NOMO-1 treated with DMSO at 0.1 percent for 48 hours (cell line): ENCODE measurements at regions not wholly inside any gene's neighbourhood (a gene's known extent, or its start where the extent isn't known, plus 50 kb on each side); places are given as distances from the start of the nearest gene placed in this dataset.
A peak's percentile ranks its signal among the peaks of the same experiment; 100 is the strongest.

Experiments used
- DNase-seq: peaks from one replicate; lab custom pipeline; 2025; ENCODE audit not compliant: unreplicated experiment; lab: John Stamatoyannopoulos, UW

GRCh38 chr5:144882739-144883283 is 712.1 kb downstream of the KCTD16 start:
- DNase-seq, result no peak

DNA sequence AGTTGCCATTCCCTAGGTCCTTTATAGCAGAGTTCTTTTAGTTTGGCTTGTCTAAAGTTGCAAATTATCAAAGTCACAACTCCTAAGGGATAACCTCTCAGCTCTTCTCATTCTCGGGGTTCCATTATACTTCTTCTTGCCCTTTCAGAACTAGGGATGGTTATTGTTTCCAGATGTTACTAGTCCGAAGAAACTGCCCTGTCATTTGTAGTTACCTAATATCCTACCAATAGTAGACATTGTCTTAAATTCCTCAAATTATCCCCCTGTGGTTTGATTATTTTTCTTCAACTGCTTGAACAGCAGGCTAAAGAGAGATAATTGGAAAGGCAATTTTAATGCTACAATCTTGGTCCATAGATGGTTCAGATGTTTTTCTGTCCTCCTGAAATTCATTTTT is 709.8 kb downstream of the KCTD16 start:
- no peak for DNase-seq

- DNase-seq, result no peak
Measured at GRCh38 chr5:144876990-144877389, 706.3 kb downstream of the KCTD16 start.

DNA sequence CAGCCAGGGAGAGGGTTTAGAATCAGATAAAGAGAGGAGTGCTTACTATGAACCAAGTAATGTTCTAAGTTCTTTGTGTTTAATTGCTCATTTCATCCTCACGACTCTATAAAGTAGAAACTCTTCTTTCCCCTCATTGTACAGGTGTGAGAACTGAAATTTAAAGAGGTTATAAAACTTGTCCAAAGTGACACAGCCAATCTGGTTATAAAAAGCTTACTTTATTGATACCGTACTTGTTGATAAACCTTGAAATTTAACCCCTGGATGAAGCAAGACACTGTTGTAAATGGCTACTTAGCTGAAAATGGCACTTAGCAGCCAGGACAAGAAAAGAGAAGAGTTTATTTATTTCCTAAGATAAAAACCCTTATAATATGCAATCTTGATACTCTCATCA is 702.4 kb downstream of the KCTD16 start:
- DNase-seq, result no peak

- DNase-seq, result no peak
Measured at GRCh38 chr5:144864118-144864517, 693.4 kb downstream of the KCTD16 start.

DNA sequence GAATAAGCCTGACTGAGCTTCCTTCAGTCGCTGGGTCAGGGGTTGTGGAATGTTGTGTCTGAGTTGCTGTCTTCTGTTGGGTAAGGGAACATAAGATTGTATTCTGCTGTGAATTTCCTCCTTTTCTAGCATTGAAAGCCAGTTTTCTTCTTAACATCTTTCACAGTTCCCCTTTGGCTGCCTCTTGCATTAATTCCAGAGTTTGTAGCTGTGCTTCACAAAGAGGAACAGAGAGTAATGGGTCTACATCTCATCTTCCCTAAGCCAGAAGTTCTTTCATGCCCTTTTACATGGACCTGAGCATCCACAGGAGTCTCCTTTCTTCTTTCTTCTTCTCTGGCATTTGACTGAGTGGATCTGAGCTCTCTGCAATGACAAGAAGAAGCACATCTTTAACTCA is 686.8 kb downstream of the KCTD16 start:
- DNase-seq, result peak; percentile 4

- no peak for DNase-seq
Measured at GRCh38 chr5:144844086-144844485, 673.4 kb downstream of the KCTD16 start.

- no peak for DNase-seq
Measured at GRCh38 chr5:144832416-144832815, 661.7 kb downstream of the KCTD16 start.

GRCh38 chr5:144831650-144832049 is 661.0 kb downstream of the KCTD16 start:
- DNase-seq, result no peak

DNA sequence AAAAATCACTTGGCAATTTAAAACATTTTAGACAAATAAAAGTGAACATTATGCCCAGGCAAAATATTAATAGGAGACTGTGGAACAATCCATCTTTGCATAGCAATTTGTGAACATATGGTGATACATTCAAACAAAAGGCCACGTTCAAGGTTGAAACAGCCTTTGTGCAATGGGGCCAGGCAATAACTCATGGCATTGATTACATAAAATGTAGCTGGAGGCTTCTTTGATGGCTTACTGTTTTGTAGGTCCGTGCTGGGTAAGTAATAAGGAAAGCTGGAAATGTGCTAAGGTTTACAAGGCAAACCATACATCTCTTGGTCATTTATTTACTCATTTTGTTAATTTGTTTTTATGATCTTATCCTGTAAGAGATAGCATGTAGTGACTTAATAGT is 651.8 kb downstream of the KCTD16 start:
- no peak for DNase-seq

- DNase-seq, result no peak
Measured at GRCh38 chr5:144820278-144820677, 649.6 kb downstream of the KCTD16 start.

DNA sequence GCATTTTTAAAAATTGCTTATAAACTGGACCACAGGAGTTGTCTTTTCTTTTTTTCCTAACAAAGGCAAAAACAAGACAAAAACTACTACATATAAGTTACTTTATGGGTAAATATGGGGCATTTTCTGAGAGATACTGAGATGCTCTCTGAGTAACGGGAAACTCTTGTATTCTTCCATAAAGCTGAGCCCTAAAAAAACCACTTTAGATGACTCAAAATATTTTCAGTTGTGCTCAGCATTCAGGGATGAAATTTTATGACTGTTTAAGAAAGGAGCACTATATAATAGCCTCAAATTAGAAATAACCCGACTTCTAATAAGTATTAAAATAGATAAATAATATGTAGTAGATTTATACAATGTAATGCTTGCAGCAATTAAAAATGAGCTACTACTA is 644.5 kb downstream of the KCTD16 start:
- DNase-seq, result no peak

DNA sequence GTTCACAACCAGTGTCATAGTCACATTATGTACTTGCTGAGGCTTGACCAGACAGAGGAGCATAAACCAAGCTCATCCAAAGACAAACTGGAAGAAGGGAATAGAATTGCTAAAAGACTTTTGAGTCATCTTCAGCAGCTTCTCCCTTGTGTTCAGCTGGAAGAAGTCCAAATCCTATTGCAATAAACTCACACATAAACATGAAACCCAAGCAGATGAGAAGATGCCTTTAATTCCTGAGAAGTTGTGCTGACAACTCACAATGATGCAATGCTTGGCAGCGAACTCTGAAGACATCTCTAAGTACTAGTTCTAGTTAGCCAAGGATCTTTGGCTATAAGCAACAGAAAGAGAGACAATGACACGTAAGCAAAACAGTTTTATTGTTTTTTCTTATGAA is 642.1 kb downstream of the KCTD16 start:
- DNase-seq, result no peak

DNA sequence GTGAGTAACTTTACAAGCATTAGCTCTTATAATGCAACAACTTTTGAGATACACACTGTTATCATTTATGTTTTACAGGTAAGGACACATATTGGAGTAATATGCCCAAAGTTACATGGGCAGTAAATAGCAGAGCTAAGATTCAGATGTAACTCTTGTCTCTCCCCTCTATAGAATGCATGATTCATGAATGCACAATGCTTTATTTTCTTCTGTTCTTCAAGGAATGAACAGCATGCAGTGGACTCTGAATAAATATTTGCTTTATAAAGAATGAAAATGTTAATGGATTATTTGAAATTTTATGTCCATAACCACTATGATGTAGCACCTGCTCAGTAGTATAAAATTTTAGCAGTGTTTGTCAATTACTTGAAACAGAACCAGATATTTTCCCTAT is 629.5 kb downstream of the KCTD16 start:
- no peak for DNase-seq

DNA sequence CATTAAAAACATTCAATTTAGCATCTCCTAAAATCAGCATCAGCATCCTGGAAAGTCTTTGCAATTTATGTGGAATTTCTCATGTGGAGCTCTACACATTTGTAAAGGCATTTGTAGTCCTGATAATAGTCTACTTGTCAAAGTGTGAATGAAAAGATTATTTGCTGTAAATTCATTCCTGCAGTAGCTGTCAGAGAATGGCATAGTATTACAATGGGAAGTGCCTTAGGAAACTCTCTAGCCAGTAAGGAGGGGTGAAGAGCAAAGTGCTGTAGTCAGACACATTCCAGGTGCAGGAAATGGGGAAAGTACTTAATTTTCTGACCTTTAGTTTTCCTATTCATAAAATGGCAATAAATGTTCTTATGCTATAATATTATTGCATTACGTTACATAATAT is 627.9 kb downstream of the KCTD16 start:
- DNase-seq, result no peak

DNA sequence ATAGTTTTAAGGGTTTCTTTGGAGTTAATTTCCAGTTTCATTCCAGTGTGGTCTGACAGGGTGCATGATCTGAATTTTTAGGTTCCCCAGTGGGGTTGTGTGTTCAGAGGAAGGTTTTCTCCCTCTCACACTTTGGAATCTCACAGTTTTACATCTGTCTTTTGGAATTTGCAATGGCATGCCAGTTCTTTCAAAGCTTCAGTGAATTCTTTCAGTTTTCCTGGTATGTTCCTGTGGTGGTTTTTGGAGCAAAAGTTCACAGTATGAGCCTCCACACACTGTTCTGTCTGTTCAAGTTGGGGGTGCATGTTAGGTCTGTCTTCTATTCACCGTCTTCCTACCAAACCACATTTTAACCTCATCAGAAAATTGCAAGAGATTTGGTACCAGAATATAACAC is 624.2 kb downstream of the KCTD16 start:
- DNase-seq, result no peak

- DNase-seq, result no peak
Measured at GRCh38 chr5:144788556-144788955, 617.9 kb downstream of the KCTD16 start.

GRCh38 chr5:144788046-144788445 is 617.4 kb downstream of the KCTD16 start:
- DNase-seq, result no peak

DNA sequence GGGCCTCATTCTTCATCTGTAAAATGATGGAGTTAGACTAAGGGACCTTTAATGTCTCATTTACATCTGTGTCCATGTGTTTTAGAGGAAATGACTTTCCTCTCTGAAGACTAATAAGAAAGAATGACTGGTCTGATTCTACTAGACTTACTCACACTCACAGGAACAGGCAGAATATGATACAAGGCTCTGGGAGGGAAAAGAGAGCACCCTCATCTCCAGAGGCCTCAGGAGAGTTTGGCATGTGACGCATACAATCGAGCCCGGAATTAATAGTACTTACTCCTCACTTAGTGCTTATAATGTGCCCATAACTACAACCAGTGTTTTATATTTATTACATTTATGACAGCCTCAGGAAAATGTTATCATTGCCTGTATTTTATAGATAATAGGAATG is 608.7 kb downstream of the KCTD16 start:
- no peak for DNase-seq

DNA sequence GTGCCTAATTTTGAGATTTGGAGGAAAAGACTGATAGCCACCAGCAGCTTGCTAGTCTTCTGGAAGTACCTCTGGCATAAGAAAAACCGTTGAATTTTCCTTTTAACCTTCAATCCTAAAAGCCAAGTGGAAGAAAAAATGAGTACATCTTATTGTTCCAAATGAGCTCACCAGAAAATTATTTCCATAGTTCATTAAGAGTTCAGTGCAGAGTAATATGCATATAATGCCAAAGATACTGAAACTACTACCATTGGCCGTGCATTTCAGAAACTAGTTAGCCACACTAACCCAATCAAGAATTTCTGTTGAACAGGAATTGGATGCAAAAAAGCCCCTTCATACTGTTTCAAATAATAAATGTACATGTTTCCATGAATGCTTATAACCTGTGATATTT is 607.9 kb downstream of the KCTD16 start:
- no peak for DNase-seq

DNA sequence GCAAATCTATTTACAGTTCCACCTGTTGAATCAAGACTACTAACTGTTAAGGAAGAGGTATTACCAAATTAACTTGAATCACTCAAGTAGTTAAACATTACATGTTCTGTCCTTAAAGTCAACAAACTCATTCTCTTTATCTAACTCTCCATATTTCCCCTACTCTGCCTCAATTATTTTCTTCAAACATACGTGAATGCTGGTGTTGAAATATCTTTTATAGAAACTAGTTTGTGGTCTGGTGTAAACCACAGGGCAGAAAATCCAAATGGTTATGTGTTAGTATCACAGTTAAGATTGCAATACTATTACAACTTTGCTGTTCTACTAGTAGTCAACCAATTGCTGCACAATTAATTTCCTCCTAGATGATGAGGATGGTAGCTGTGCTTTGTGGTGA is 603.5 kb downstream of the KCTD16 start:
- DNase-seq, result no peak

DNA sequence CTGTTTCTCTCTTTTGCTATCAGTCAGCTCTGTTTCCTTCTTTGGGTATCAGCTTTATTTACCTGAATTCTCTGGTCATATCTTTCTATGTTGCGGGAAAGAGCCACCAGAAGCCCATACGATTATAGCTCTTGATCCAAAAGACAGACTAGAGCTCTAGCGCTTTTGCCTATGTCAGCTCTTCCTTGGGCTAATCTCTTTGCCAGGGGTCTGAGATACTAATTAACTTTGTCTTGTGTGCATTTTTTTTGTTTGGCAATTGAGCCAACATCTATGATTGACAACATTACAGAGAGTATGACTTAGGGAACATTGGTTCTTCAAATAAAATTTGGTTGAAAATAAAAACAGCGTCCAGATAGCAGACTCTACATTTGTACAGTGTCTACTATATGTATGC is 603.0 kb downstream of the KCTD16 start:
- DNase-seq, result no peak

DNA sequence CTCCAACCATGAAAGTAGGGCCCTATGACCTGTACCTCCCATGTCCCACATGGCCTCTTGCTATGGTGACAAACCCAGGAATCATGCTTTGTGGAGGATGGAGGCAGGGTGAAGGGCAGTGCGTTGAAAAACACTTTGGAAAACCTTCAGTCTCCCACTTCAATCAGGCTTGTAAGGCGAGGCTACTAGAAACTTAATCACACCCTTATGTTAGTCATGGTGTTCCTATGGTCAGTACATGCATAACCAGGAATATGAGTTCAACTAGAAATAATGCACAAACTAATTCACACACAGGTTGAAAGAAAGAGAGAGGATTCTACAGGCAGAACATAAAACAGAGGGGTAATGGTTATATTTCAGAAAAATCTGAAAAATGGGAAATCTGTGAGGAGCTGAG is 601.1 kb downstream of the KCTD16 start:
- no peak for DNase-seq

GRCh38 chr5:144742361-144742760 is 571.7 kb downstream of the KCTD16 start:
- no peak for DNase-seq
